ENCODE measurements at regions not wholly inside any gene's neighbourhood (a gene's known extent, or its start where the extent isn't known, plus 50 kb on each side); places are given as distances from the start of the nearest gene placed in this dataset.
"Not testable (repeated sequence)": the region's sequence is repeated elsewhere in the genome, so short reads cannot be mapped to it uniquely, and the experiment has no call there.

- intact Hi-C loops (cut with micrococcal nuclease; ENCODE audit: unreplicated experiment); DNase-seq (ENCODE audit: low spot score); H4K20me1 ChIP-seq (ENCODE audit: insufficient read depth, low read length); H3K79me2 ChIP-seq (ENCODE audit: insufficient read depth, low read length); H3K4me2 ChIP-seq (ENCODE audit: low read depth, low read length); ATAC-seq; H3K27me3 ChIP-seq (ENCODE audit: control insufficient read depth in 1 of 2, insufficient read depth in 2 of 2, low read length in 2 of 2); in situ Hi-C loops (cut with HindIII; ENCODE audit: extremely low pct_ligation_motif_present, low pct_unique_long_range_greater_than_20kb); BruUV-seq (replicated peaks); H2AFZ ChIP-seq (ENCODE audit: low read length); FAIRE-seq; H3K36me3 ChIP-seq (replicated peaks in 1 of 2; ENCODE audit: control insufficient read depth in 1 of 2, insufficient read depth in 2 of 2, low read length in 2 of 2); H3K9ac ChIP-seq (ENCODE audit: insufficient read depth, low read depth, low read length); H3K4me3 ChIP-seq (replicated peaks in 1 of 3; ENCODE audit: insufficient read depth in 1 of 3, low read depth in 2 of 3, low read length in 3 of 3); CTCF ChIA-PET (ENCODE audit: low intra/inter-chr PET ratio, low total read pairs); H3K9me3 ChIP-seq (ENCODE audit: low read length); TF ChIP-seq ATF7, CREB1 (CRISPR knock-in tag; IDR thresholded peaks at IDR 0.05): not testable (repeated sequence)
- Histone ChIP-seq H3K27ac (ENCODE audit: extremely low read length, insufficient read depth, low read length) (peak overlapping the region; percentile 83), H3K4me1 (ENCODE audit: insufficient read depth, low read length) (peaks cover 100% of the 10 kb centered on the region)
- POLR2A ChIA-PET: interaction anchor here (3.8 kb wide), 1 partner anchor 80 kb away, joined by 74 read pairs; no protein-coding TSS in a partner anchor
- TF ChIP-seq ATF7 (IDR thresholded peaks at IDR 0.05): peak; percentile 80
- 0 out of 2 replicates have a peak, but pooled peaks have one; percentile 11 for TF ChIP-seq CREB1 (IDR thresholded peaks at IDR 0.05)
- TF ChIP-seq ARNTL (CRISPR knock-in tag; IDR thresholded peaks at IDR 0.05): 0 out of 2 replicates have a peak, but pooled peaks have one; percentile 17
- WGBS (ENCODE audit: low lambda C conversion rate): 98% methylated on average over 11 of the region's 11 CpGs
Observed at GRCh38 chr2:120545007-120545406, 190.7 kb upstream of the GLI2 start.

DNA sequence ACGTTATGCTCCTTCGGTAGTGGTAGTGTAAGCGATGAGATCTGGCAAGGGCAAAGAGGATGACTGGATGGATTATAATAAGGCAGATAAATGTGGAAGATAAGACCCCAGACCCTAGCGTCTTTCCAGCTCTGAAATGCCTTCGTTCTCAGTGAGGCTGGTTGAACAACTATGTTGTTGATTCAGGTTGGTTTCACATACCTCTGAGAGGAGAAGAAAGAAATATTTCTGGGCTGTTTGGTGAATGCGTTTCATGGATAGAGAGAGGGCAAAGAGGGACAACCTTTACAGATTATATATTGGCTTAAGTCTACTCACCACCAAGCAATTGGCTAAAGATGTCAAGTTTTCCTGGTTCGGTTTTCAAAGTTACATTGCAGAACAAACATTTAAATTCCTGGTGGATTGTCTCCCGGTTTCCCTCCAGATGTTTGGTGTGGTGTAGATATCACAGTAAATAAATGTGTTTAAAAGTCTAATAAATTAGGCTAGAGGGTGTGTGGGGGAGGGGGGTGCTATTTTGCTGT, 190.1 kb upstream of the GLI2 start:
- in situ Hi-C loops (cut with HindIII; ENCODE audit: extremely low pct_ligation_motif_present, low pct_unique_long_range_greater_than_20kb): no loop called here
- intact Hi-C loops (cut with micrococcal nuclease; ENCODE audit: unreplicated experiment): no loop called here
- DNase-seq (ENCODE audit: low spot score) (peak; percentile 73), ATAC-seq (peak; percentile 20), FAIRE-seq (no peak)
- ChIA-PET POLR2A (interaction anchor here (1.1 to 3.8 kb wide), 6 partner anchors 12 to 80 kb away, joined by 3 to 74 read pairs (median 4); no protein-coding TSS in a partner anchor), CTCF (ENCODE audit: low intra/inter-chr PET ratio, low total read pairs) (no interaction called here)
- Histone ChIP-seq H3K4me2 (ENCODE audit: low read depth, low read length) (peak overlapping the region; percentile 70), H3K79me2 (ENCODE audit: insufficient read depth, low read length) (no peaks in the 10 kb centered on the region), H3K4me1 (ENCODE audit: insufficient read depth, low read length) (peaks cover 100% of the 10 kb centered on the region), H3K27ac (ENCODE audit: extremely low read length, insufficient read depth, low read length) (peak overlapping the region; percentile 83), H2AFZ (ENCODE audit: low read length) (no peak overlapping the region), H3K9me3 (ENCODE audit: low read length) (no peaks in the 10 kb centered on the region), H3K9ac (ENCODE audit: insufficient read depth, low read depth, low read length) (peak overlapping the region; percentile 72), H3K36me3 (replicated peaks in 1 of 2; ENCODE audit: control insufficient read depth in 1 of 2, insufficient read depth in 2 of 2, low read length in 2 of 2) (no peaks in the 10 kb centered on the region), H4K20me1 (ENCODE audit: insufficient read depth, low read length) (no peaks in the 10 kb centered on the region), H3K4me3 (replicated peaks in 1 of 3; ENCODE audit: insufficient read depth in 1 of 3, low read depth in 2 of 3, low read length in 3 of 3) (peak overlapping the region; percentile 22 to 53 (median 30)), H3K27me3 (ENCODE audit: control insufficient read depth in 1 of 2, insufficient read depth in 2 of 2, low read length in 2 of 2) (no peaks in the 10 kb centered on the region)
- BruUV-seq (replicated peaks): TSS peak; percentile 71
- WGBS (ENCODE audit: low lambda C conversion rate): 52% methylated on average over 8 of the region's 8 CpGs
- TF ChIP-seq ZNF24 (IDR thresholded peaks at IDR 0.05) (no peak), ZNF83 (CRISPR knock-in tag; IDR thresholded peaks at IDR 0.05; ENCODE audit: borderline replicate concordance) (no peak), ARID2 (CRISPR knock-in tag; IDR thresholded peaks at IDR 0.05; ENCODE audit: borderline replicate concordance) (no peak), RBFOX2 (IDR thresholded peaks at IDR 0.05; ENCODE audit: low read depth, low read length) (0 out of 2 replicates have a peak, but pooled peaks have one; percentile 9), NFIC (IDR thresholded peaks at IDR 0.05; ENCODE audit: low read length) (peak; percentile 30), ZNF430 (CRISPR knock-in tag; IDR thresholded peaks at IDR 0.05) (no peak), ZNF660 (CRISPR knock-in tag; IDR thresholded peaks at IDR 0.05; ENCODE audit: borderline replicate concordance, low read depth) (no peak)
- TF ChIP-seq, protein P1, sequence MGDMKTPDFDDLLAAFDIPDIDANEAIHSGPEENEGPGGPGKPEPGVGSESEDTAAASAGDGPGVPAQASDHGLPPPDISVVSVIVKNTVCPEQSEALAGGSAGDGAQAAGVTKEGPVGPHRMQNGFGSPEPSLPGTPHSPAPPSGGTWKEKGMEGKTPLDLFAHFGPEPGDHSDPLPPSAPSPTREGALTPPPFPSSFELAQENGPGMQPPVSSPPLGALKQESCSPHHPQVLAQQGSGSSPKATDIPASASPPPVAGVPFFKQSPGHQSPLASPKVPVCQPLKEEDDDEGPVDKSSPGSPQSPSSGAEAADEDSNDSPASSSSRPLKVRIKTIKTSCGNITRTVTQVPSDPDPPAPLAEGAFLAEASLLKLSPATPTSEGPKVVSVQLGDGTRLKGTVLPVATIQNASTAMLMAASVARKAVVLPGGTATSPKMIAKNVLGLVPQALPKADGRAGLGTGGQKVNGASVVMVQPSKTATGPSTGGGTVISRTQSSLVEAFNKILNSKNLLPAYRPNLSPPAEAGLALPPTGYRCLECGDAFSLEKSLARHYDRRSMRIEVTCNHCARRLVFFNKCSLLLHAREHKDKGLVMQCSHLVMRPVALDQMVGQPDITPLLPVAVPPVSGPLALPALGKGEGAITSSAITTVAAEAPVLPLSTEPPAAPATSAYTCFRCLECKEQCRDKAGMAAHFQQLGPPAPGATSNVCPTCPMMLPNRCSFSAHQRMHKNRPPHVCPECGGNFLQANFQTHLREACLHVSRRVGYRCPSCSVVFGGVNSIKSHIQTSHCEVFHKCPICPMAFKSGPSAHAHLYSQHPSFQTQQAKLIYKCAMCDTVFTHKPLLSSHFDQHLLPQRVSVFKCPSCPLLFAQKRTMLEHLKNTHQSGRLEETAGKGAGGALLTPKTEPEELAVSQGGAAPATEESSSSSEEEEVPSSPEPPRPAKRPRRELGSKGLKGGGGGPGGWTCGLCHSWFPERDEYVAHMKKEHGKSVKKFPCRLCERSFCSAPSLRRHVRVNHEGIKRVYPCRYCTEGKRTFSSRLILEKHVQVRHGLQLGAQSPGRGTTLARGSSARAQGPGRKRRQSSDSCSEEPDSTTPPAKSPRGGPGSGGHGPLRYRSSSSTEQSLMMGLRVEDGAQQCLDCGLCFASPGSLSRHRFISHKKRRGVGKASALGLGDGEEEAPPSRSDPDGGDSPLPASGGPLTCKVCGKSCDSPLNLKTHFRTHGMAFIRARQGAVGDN (CRISPR knock-in tag; IDR thresholded peaks at IDR 0.05): no peak
